ENCODE measurements at regions not wholly inside any gene's neighbourhood (a gene's known extent, or its start where the extent isn't known, plus 50 kb on each side); places are given as distances from the start of the nearest gene placed in this dataset.

DNA sequence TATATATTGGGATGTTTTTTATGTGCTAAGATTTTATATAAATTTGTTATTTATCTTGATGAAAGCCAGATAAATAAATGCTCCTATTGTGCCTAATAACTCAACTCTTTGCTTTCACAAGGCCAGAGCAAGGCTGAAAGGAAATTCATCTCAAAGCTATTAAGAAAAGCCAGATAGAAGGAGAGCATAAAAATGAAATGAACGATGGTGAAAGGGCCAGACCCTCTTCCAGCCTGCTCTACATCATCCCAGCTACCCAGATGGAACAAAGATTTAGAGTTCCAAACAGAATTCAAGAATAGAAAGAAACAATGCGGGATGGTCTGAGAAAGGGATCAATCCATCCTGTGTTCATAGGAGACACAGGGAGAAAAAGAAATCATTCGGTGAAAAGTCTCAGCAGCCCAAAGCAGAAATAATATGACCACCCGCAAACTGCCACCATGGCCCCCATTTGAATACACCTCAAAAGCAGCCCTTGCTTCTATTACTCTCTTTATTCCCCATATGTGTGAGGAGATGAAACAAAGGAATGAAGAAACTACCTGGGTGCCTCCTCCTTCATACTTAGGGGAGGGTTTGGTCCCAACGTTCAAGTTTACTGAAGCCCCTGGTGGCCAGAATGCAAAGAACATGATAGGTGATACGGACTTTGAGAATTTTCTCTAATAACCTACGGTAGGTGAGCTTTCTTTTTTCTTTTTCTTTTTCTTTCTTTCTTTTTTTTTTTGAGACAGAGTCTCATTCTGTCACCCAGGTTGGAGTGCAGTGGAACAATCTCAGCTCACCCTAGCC lies 110.1 kb upstream of the FBXO11 start:
- DNase-seq (ENCODE audit: low read depth) = no peak
- TF ChIP-seq CTCF (IDR thresholded peaks at IDR 0.05; ENCODE audit: insufficient read depth, low read depth, low read length) = peak; percentile 38
- no peak overlapping the region for H3K4me3 ChIP-seq (ENCODE audit: low read depth, low read length)

- no peak for DNase-seq (ENCODE audit: low read depth)
- no peak overlapping the region for H3K4me3 ChIP-seq (ENCODE audit: low read depth, low read length)
- no peak for TF ChIP-seq CTCF (IDR thresholded peaks at IDR 0.05; ENCODE audit: insufficient read depth, low read depth, low read length)
Observed at GRCh38 chr2:48017136-48017535, 110.8 kb upstream of the FBXO11 start.

GRCh38 chr2:48018480-48018879 lies 112.2 kb upstream of the FBXO11 start:
- H3K4me3 ChIP-seq (ENCODE audit: low read depth, low read length) = no peak overlapping the region
- no peak for DNase-seq (ENCODE audit: low read depth)
- TF ChIP-seq CTCF (IDR thresholded peaks at IDR 0.05; ENCODE audit: insufficient read depth, low read depth, low read length) = no peak

GRCh38 chr2:48026865-48027264 lies 120.6 kb upstream of the FBXO11 start:
- no peak for TF ChIP-seq CTCF (IDR thresholded peaks at IDR 0.05; ENCODE audit: insufficient read depth, low read depth, low read length)

GRCh38 chr2:48032765-48033164 lies 126.5 kb upstream of the FBXO11 start:
- no peak overlapping the region for H3K4me3 ChIP-seq (ENCODE audit: low read depth, low read length)
- DNase-seq (ENCODE audit: low read depth) = no peak
- no peak for TF ChIP-seq CTCF (IDR thresholded peaks at IDR 0.05; ENCODE audit: insufficient read depth, low read depth, low read length)

More at GRCh38 chr2:48026865-48027264, 120.6 kb upstream of the FBXO11 start:
- no peak overlapping the region for H3K4me3 ChIP-seq (ENCODE audit: low read depth, low read length)
- DNase-seq (ENCODE audit: low read depth) = no peak

- no peak overlapping the region for H3K4me3 ChIP-seq (ENCODE audit: low read depth, low read length)
- no peak for TF ChIP-seq CTCF (IDR thresholded peaks at IDR 0.05; ENCODE audit: insufficient read depth, low read depth, low read length)
- no peak for DNase-seq (ENCODE audit: low read depth)
Observed at GRCh38 chr2:48034295-48034694, 128.0 kb upstream of the FBXO11 start.

DNA sequence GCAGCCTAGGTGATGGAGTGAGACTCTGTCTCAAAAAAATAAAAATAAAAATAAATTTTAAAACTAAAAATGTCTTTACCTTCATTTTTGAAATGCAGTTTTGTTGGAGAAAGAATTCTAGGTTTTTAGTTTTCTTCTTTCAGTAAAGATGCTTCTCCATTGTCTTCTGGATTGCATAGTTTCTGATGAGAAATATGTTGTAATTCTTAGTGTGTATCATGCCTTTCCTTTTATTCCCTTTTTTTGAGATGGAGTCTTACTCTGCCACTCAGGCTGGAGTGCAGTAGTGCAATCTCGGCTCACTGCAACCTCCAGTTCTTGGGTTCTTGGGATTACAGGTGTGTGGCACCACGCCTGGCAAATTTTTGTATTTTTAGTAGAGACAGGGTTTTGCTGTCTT lies 130.0 kb upstream of the FBXO11 start:
- TF ChIP-seq CTCF (IDR thresholded peaks at IDR 0.05; ENCODE audit: insufficient read depth, low read depth, low read length) = no peak
- H3K4me3 ChIP-seq (ENCODE audit: low read depth, low read length) = no peak overlapping the region
- DNase-seq (ENCODE audit: low read depth) = no peak

All from fibroblast of villous mesenchyme (primary cell).